ENCODE measurements at regions not wholly inside any gene's neighbourhood (a gene's known extent, or its start where the extent isn't known, plus 50 kb on each side); places are given as distances from the start of the nearest gene placed in this dataset.

- no peaks in the 10 kb centered on the region for H3K27me3 ChIP-seq
- no peak overlapping the region for H3K27ac ChIP-seq
- intact Hi-C loops (cut with DNase I; ENCODE audit: low total_unique reads) = no loop called here
- DNase-seq = no peak
- H3K9me3 ChIP-seq = no peaks in the 10 kb centered on the region
- TF ChIP-seq CTCF (IDR thresholded peaks at IDR 0.05) (no peak), POLR2A (IDR thresholded peaks at IDR 0.05) (no peak)
- no peak overlapping the region for H3K4me3 ChIP-seq
- H3K4me1 ChIP-seq = no peaks in the 10 kb centered on the region
- H3K36me3 ChIP-seq = no peaks in the 10 kb centered on the region
These were observed 283.6 kb upstream of the ATP5MC3 start for GRCh38 chr2:175465101-175465500.

- H3K36me3 ChIP-seq = no peaks in the 10 kb centered on the region
- DNase-seq = no peak
- H3K9me3 ChIP-seq = no peaks in the 10 kb centered on the region
- TF ChIP-seq CTCF (IDR thresholded peaks at IDR 0.05) = no peak
- no peak for TF ChIP-seq POLR2A (IDR thresholded peaks at IDR 0.05)
- no peak overlapping the region for H3K4me3 ChIP-seq
- intact Hi-C loops (cut with DNase I; ENCODE audit: low total_unique reads) = no loop called here
- no peaks in the 10 kb centered on the region for H3K27me3 ChIP-seq
- H3K4me1 ChIP-seq = no peaks in the 10 kb centered on the region
- no peak overlapping the region for H3K27ac ChIP-seq
These were observed 282.8 kb upstream of the ATP5MC3 start for GRCh38 chr2:175464311-175464670.

DNA sequence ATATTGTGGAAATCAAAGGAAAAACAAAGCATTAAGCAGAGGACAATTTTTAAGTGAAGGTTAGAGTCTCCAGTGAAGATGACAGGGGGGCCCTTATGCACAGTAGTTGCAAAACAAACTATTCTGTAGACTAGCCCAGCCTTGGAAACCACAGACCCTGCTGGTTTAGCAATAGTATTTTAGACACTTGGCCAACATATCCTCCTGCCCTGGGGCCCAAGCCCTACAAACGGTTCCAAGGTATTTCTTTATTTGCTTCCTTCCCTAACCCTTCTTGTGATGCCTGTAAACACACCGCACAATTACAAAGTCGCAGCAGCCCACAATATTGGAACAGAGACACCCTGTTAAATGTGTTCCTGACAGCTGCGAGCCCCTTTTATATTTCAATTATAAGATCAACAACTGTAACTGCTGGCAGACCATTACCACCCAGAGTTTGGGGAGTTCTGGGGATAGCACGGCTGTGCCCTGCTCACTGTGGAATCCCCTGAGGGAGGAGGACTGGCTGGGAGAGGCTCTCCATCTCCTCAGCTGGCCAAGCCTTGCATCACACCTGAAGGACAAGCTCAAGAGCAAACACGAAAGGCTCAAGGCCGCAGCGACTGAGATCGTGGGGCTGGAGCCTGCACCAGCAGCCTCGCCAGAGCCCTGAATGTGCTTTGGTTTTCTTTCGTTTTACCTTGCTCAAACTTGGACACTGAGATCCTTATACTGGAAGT is 282.2 kb upstream of the ATP5MC3 start:
- Histone ChIP-seq H3K36me3 (no peaks in the 10 kb centered on the region), H3K27me3 (no peaks in the 10 kb centered on the region), H3K4me1 (no peaks in the 10 kb centered on the region), H3K27ac (no peak overlapping the region), H3K9me3 (no peaks in the 10 kb centered on the region), H3K4me3 (no peak overlapping the region)
- TF ChIP-seq POLR2A (IDR thresholded peaks at IDR 0.05) = no peak
- no peak for TF ChIP-seq CTCF (IDR thresholded peaks at IDR 0.05)
- no peak for DNase-seq
- intact Hi-C loops (cut with DNase I; ENCODE audit: low total_unique reads) = no loop called here

- TF ChIP-seq CTCF (IDR thresholded peaks at IDR 0.05) (no peak), POLR2A (IDR thresholded peaks at IDR 0.05) (no peak)
- H3K9me3 ChIP-seq = no peaks in the 10 kb centered on the region
- H3K4me1 ChIP-seq = no peaks in the 10 kb centered on the region
- DNase-seq = no peak
- no peaks in the 10 kb centered on the region for H3K27me3 ChIP-seq
- no peak overlapping the region for H3K4me3 ChIP-seq
- H3K36me3 ChIP-seq = no peaks in the 10 kb centered on the region
- intact Hi-C loops (cut with DNase I; ENCODE audit: low total_unique reads) = no loop called here
- no peak overlapping the region for H3K27ac ChIP-seq
These were observed 281.7 kb upstream of the ATP5MC3 start for GRCh38 chr2:175463169-175463568.

DNA sequence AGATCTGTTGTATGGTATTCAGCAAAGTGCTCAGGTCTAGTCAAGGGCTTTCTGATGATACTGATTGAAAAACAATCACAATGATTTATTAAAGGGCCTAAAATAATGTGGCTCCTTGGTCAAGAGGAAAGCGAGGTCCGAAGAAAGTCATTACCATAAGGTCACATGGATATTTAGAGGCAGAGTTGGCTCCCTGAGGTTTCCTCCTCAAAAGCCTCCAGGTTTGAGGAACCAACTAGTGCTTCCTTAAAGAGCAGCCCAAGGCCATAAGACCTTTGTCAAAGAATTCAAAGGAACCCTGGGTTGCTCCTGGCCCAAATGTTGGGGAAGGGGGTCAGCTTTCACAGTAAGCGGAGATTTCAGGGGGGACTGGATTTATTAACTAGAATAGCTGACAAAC is 280.7 kb upstream of the ATP5MC3 start:
- TF ChIP-seq POLR2A (IDR thresholded peaks at IDR 0.05) (no peak), CTCF (IDR thresholded peaks at IDR 0.05) (no peak)
- Histone ChIP-seq H3K27ac (no peak overlapping the region), H3K36me3 (no peaks in the 10 kb centered on the region), H3K27me3 (no peaks in the 10 kb centered on the region), H3K9me3 (no peaks in the 10 kb centered on the region), H3K4me1 (no peaks in the 10 kb centered on the region), H3K4me3 (no peak overlapping the region)
- intact Hi-C loops (cut with DNase I; ENCODE audit: low total_unique reads) = no loop called here
- no peak for DNase-seq

Data from uterus (tissue), 3 donors.